ENCODE measurements at regions not wholly inside any gene's neighbourhood (a gene's known extent, or its start where the extent isn't known, plus 50 kb on each side); places are given as distances from the start of the nearest gene placed in this dataset.

- ATAC-seq (no peak), DNase-seq (no peak)
- intact Hi-C loops (cut with DNase I, micrococcal nuclease): no loop called here
Observed at GRCh38 chr11:134489728-134490127, 77.7 kb upstream of the B3GAT1 start.

GRCh38 chr11:134488913-134489312 lies 76.9 kb upstream of the B3GAT1 start:
- intact Hi-C loops (cut with DNase I, micrococcal nuclease): no loop called here
- no peak for ATAC-seq
- no peak for DNase-seq

- intact Hi-C loops (cut with DNase I, micrococcal nuclease): no loop called here
- DNase-seq: no peak
- ATAC-seq: no peak
Observed at GRCh38 chr11:134488512-134488911, 76.5 kb upstream of the B3GAT1 start.

GRCh38 chr11:134487696-134488095 lies 75.7 kb upstream of the B3GAT1 start:
- intact Hi-C loops (cut with DNase I, micrococcal nuclease): no loop called here
- DNase-seq (no peak), ATAC-seq (no peak)

GRCh38 chr11:134486704-134487103 lies 74.7 kb upstream of the B3GAT1 start:
- ATAC-seq (no peak), DNase-seq (no peak)
- intact Hi-C loops (cut with DNase I, micrococcal nuclease): no loop called here

GRCh38 chr11:134486106-134486505 lies 74.1 kb upstream of the B3GAT1 start:
- ATAC-seq (no peak), DNase-seq (no peak)
- intact Hi-C loops (cut with DNase I, micrococcal nuclease): no loop called here

- no peak for DNase-seq
- intact Hi-C loops (cut with DNase I, micrococcal nuclease): no loop called here
- ATAC-seq: no peak
Observed at GRCh38 chr11:134485316-134485715, 73.3 kb upstream of the B3GAT1 start.

GRCh38 chr11:134483857-134484256 lies 71.8 kb upstream of the B3GAT1 start:
- ATAC-seq: peak; percentile 62
- DNase-seq: no peak
- intact Hi-C loops (cut with DNase I, micrococcal nuclease): no loop called here

- no peak for ATAC-seq
- no peak for DNase-seq
Observed at GRCh38 chr11:134483291-134483690, 71.2 kb upstream of the B3GAT1 start.

GRCh38 chr11:134482865-134483264 lies 70.8 kb upstream of the B3GAT1 start:
- intact Hi-C loops (cut with DNase I, micrococcal nuclease): no loop called here
- ATAC-seq (no peak), DNase-seq (no peak)

More at GRCh38 chr11:134483291-134483690, 71.2 kb upstream of the B3GAT1 start:
- intact Hi-C loops (cut with DNase I, micrococcal nuclease): no loop called here

- intact Hi-C loops (cut with DNase I, micrococcal nuclease): no loop called here
- ATAC-seq (no peak), DNase-seq (no peak)
Observed at GRCh38 chr11:134481933-134482527, 70.0 kb upstream of the B3GAT1 start.

- ATAC-seq (no peak), DNase-seq (no peak)
- intact Hi-C loops (cut with DNase I, micrococcal nuclease): no loop called here
Observed at GRCh38 chr11:134481135-134481534, 69.1 kb upstream of the B3GAT1 start.

GRCh38 chr11:134480136-134480712 lies 68.2 kb upstream of the B3GAT1 start:
- intact Hi-C loops (cut with DNase I, micrococcal nuclease): no loop called here
- DNase-seq: no peak
- ATAC-seq: no peak

- intact Hi-C loops (cut with DNase I, micrococcal nuclease): no loop called here
- no peak for DNase-seq
- no peak for ATAC-seq
Observed at GRCh38 chr11:134479206-134480135, 67.4 kb upstream of the B3GAT1 start.

GRCh38 chr11:134478611-134479010 lies 66.6 kb upstream of the B3GAT1 start:
- DNase-seq (no peak), ATAC-seq (no peak)
- intact Hi-C loops (cut with DNase I, micrococcal nuclease): no loop called here

GRCh38 chr11:134478176-134478575 lies 66.1 kb upstream of the B3GAT1 start:
- intact Hi-C loops (cut with DNase I, micrococcal nuclease): no loop called here
- ATAC-seq (no peak), DNase-seq (no peak)

GRCh38 chr11:134477486-134477885 lies 65.4 kb upstream of the B3GAT1 start:
- intact Hi-C loops (cut with DNase I, micrococcal nuclease): no loop called here
- ATAC-seq (no peak), DNase-seq (no peak)

GRCh38 chr11:134476435-134477021 lies 64.5 kb upstream of the B3GAT1 start:
- no peak for ATAC-seq
- no peak for DNase-seq
- intact Hi-C loops (cut with DNase I, micrococcal nuclease): no loop called here

GRCh38 chr11:134475951-134476350 lies 63.9 kb upstream of the B3GAT1 start:
- no peak for DNase-seq
- intact Hi-C loops (cut with DNase I, micrococcal nuclease): no loop called here
- no peak for ATAC-seq

- intact Hi-C loops (cut with DNase I, micrococcal nuclease): no loop called here
- no peak for ATAC-seq
- DNase-seq: no peak
Observed at GRCh38 chr11:134474942-134475341, 62.9 kb upstream of the B3GAT1 start.
